HG02852 (cell line): ENCODE measurements at regions not wholly inside any gene's neighbourhood (a gene's known extent, or its start where the extent isn't known, plus 50 kb on each side); places are given as distances from the start of the nearest gene placed in this dataset.
A peak's percentile ranks its signal among the peaks of the same experiment; 100 is the strongest.
"Not testable (repeated sequence)": the region's sequence is repeated elsewhere in the genome, so short reads cannot be mapped to it uniquely, and the experiment has no call there.

Source experiments
- ATAC-seq: cut with Tn5 transposase; IDR thresholded peaks from one replicate; pipeline ENCODE4 v1.9.1; 2021; ENCODE audit warnings: mild to moderate bottlenecking, moderate library complexity; ENCODE audit not compliant: unreplicated experiment

DNA sequence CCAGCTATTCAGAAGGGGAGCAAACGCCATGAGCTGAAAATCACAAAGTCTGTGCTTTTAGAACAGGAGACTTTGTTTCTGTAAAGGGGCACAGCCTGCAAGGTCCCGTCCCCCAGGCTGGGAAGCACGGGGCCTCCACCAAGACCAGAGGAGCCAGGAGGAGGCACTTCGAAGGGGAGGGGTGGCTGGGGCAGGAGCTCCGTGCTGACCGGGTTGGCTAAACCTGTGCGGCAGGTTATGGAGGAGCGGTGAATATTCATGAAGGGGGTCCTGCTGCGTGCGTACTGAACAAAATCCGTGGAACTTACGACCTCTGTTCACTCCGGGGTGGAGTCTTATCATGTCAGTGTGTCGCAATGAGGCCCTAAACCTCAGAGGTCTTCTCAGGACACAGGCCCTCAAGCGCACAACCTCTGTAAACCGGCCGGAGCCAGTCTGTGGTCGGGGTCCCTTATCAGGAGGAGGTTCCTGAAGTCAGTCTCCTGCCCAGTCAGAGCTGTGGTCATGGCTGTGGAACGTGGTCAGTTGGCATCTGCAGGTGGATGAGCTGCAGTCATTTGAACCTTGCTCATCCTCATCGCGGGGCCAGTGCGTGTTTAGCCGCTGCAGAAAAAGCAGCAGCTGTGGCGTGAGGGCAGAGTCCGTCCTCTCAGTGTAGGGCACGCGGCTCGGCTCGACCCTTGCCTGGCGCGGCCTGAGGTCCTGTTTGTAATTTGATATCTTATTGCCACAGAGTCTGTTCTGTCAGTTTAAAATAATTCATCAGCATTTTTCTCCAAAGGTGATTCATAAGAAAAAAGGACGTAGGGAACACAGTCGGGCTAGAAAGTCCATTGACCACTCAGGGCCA lies 5507.7 kb upstream of the TPTE start:
- ATAC-seq: not testable (repeated sequence)

DNA sequence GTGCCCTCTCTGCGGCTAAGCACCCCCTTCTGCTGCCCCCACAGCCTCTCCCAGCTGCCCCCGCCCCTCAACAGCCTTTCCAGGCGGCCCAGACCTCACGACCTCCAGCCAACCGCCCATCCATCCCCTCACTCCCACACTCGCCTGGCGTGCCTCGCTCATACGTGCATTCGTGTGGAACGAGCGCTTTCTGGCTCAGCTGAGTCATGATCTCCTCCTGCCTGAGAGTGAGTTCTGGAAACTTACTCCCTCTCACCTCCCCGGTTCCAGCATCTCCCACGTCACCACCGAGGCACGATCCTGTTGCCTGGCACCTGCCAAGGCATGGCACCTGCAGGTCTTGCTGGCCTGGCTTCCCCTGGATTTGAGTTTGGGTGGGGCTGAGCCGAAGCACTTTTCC lies 5506.2 kb upstream of the TPTE start:
- ATAC-seq: not testable (repeated sequence)

DNA sequence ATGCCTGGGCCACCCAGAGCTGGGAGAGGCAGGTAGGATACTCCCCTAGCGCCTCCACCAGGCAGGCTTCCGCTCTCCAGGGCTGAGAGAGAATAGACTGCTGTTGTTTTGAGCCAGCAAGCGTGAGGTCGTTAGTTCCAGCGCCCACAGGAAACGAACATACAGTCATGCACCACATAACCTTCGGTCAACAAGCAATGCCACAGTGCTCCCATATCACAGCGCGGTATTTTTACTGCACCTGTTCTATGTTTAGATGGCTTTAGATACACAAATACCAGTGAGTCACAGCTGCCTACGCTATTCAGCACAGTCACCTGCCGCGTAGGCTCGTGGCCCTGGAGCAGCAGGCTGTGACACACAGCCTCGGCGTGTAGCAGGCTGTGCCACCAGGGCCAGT lies 5502.3 kb upstream of the TPTE start:
- peak; percentile 52 for ATAC-seq

DNA sequence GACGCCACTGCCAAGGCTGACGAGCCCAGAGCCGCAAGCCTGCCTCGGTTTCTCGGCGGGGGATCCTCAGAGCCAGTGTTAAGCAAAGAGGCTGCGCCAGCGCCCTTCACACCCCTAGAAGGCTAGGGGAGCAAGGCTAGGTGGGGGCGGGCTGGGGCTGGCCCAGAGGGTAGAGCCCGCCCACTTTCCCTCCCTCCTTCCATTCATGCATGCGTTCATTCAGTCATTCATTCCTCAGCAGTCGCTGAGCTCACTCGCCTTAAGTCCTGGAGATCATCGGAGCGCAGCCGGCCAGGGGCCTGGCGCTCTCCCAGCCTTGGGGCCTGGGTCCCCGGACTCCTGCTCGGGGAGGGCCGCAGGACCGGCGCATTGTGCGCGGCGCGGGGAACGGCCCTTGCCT lies 5499.6 kb upstream of the TPTE start:
- peak; percentile 40 for ATAC-seq

GRCh38 chr21:5022254-5022653 lies 5499.1 kb upstream of the TPTE start:
- ATAC-seq: peak; percentile 39

GRCh38 chr21:5022748-5023147 lies 5498.6 kb upstream of the TPTE start:
- not testable (repeated sequence) for ATAC-seq

- ATAC-seq: not testable (repeated sequence)
Observed at GRCh38 chr21:5035147-5035546, 5486.2 kb upstream of the TPTE start.

- ATAC-seq: not testable (repeated sequence)
Observed at GRCh38 chr21:5035587-5035986, 5485.8 kb upstream of the TPTE start.

DNA sequence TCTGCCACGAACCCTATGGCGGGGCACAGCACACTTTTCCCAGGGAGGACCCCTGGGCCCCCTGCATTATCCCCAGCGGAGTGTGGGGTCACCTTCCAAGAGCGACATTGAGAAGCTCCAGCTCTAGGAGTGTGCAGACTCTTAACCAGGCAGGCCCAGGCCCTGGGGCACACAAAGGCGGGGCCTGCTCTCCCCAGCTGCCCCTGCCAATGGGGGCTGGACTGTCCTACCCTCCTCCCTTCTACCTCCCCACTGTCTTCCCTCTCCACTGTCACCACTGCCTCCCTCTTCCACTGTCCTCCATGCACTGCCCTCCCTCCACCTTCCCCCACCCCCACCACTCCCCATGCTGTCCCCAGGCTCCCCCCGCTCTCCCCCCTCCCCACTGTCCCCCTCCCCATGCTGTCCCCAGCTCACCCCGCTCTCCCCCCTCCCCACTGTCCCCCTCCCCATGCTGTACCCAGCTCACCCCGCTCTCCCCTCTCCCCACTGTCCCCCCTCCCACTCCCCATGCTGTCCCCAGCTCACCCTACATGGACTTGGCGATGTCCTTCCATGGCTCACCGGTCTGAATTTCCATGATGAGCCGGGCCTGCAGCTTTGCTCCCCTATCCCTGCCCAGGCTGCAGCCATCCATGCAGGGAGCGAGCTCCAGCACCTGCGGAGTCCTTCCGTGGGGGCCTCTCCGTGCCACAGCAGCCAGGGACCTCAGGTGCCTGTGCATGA lies 5483.6 kb upstream of the TPTE start:
- ATAC-seq: not testable (repeated sequence)

- ATAC-seq: not testable (repeated sequence)
Observed at GRCh38 chr21:5039926-5040325, 5481.5 kb upstream of the TPTE start.

DNA sequence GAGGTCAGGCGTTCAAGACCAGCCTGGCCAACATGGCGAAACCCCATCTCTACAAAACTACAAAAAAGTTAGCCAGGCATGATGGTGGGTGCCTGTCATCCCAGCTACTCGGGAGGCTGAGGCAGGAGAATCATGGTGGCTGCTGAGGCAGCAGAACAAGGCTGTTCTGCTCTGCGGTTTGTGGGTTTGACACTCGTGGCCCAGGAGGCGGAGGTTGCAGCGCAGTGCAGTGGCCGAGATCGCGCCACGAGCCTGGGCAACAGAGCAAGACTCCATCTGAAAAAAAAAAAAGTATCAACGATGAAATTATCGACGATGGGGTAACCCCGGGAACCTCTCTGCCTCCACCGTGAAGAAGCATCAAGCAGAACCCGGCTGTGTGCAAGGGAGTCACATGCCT lies 5478.8 kb upstream of the TPTE start:
- ATAC-seq: not testable (repeated sequence)

- ATAC-seq: not testable (repeated sequence)
Observed at GRCh38 chr21:5044812-5045211, 5476.6 kb upstream of the TPTE start.

DNA sequence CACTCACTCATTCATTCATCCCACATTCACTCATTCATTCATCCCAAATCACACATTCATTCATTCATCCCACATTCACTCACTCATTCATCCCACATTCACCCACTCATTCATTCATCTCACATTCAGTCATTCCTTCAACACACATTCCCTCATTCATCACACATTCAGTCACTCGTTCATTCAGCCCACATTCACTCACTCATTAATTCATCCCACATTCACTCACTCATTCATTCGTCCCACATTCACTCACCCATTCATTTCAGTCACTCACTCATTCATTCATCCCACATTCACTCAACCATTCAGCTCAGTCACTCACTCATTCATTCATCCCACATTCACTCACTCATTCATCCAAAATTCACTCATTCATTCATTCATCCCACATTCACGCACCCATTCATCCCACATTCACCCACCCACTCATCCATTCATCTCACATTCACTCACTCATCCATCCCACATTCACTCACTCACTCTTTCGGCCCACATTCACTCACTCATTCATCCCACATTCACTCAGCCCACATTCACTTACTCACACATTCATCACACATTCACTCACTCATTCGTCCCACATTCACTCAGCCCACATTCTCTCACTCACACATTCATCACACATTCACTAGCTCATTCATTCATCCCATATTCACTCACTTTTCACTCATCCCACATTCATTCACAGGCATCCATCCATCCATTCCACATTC lies 5469.9 kb upstream of the TPTE start:
- not testable (repeated sequence) for ATAC-seq

DNA sequence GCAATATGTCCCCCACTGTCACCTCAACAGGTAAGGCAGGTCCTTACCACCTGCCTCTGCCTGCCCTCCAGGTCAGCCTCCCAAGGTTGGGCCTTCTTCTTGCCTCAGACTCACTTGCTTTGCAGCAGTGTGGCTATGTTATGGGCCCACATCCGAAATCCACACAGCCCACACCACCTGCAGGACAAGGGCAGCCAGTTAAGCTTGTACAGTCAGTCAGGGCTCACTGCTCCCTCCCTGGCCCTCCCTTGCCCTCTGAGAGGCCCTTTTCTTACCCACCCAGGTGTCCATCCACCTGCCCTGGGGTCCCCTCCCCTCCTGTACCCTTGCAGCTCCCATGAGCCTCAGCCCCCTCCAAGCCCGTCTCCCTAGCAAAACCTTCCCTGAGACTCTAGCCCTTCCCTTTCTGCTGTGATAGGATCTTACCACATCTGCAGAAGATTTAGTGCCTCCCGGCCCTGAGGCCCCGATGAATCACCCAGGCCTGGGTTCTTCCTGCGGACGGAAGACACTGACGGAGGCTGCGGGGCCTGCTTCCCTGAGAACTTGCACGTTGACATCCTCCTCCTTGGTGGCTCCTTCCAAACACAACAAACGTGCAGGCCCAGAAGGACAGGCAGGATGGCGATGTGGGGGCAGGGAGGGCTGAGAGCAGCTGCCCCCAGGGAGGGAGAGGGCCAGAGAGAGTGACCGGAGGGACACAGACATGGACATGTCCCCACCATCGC lies 5466.2 kb upstream of the TPTE start:
- ATAC-seq: not testable (repeated sequence)

- ATAC-seq: peak; percentile 48
Observed at GRCh38 chr21:5055996-5056962, 5465.1 kb upstream of the TPTE start.

DNA sequence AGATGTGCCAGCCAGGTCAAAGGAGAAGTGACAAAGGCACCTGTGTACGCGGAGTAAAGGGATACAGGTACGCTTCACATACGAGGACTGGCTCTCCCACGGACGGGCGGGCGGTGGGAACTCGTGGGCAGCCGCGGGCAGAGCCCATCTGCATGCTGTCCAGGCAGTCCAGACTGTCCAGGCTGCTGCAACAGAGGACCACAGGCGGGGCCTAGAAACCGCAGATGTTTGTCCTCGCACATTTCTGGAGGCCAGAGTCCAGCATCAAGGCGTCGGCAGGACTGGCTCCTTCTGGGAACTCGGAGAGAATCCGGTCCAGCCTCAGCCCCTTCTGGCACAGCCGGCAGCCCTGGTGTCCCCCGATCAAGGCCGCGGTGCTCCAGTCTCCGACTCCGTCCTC lies 5464.3 kb upstream of the TPTE start:
- not testable (repeated sequence) for ATAC-seq

- ATAC-seq: not testable (repeated sequence)
Observed at GRCh38 chr21:5060364-5061083, 5460.9 kb upstream of the TPTE start.

DNA sequence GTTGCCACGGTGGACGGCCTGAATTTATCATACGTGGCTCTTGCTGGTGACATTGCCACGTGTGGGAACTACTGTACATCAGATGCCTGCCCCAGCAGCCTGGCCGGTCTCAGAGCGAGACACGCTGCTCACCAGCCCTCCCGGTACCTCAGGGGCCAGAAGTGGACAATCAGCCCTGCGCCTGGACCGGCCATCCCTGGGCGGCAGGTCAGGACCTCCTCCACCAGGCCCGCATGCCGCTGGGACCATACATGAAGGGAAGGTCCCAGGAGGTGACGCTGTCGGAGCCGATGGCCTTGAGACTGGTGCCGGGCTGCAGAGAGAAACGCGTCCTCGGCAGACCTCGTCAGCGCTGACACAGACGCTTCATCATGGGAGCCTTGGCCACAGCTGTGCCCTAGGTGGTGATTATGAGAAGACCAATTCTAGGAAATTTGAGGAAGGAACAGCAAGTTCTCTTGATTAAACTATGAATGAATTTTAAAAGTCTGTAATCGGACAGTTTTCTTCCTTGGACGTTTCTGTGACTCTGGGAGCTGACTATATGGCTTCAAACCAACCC lies 5456.7 kb upstream of the TPTE start:
- not testable (repeated sequence) for ATAC-seq
